Pulmonary artery endothelial cell (primary cell): ENCODE measurements at regions not wholly inside any gene's neighbourhood (a gene's known extent, or its start where the extent isn't known, plus 50 kb on each side); places are given as distances from the start of the nearest gene placed in this dataset.
A peak's percentile ranks its signal among the peaks of the same experiment; 100 is the strongest.

Experiments used
- DNase-seq: peaks from one replicate; pipeline ENCODE4 v3.0.0-alpha.2; 2011; ENCODE audit warnings: low read depth, low spot score

DNA sequence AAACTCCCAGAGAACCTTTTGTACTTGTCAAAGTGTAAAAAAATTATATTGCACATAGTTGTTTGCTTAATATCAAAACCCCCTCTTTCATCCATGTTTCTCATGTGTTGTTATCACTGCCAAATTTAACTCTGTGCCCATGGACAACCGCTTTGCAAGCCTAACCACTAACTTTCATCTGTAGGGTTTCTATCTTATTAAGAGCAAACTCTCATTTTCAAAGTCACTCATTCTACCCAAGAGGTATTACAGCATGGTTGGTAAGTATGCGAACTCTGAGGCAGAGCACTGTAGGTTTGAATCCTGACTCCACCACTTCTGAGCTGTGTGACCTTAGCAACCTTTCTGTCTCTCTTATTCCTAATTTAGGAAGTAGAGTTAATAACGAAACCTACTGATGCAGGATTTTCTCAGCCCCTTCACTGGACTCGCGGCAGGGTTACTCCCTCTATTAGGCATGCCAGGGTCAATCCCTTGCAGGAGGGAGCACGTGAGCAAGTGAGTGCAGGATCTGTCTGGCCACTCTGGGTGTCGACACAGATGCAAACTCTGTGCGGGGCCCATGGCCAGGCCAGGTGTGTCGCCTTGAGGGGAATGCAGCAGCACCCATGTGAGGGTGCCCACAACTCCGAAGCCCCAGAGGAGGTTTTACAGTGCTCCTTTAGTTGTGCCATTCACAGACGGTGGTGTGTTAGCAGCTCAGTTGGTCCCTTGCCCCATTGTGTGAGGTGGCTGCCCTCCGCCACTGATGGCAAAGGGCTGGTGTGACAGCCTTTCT, 361.5 kb upstream of the ADGRL2 start:
- no peak for DNase-seq

DNA sequence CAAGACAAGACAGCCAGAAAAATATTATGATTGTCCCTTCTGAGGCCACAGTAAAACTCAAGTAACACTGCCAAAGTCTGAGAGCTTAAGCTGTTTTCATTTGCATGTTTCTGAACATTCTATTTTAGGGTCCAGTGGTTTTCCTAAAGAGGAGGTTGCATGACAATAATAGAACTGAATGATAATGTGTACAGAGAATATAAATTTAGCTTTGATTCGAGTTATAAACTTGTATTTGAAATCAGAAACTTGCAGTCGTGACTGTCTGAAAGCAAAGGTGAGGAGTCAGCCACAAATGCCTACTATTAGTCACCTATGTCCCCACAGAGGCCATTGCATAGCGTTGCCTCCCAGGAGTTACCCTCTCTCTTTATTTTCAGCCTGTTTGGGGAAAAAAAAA, 363.1 kb upstream of the ADGRL2 start:
- DNase-seq, result no peak

GRCh38 chr1:81437213-81437612, 363.5 kb upstream of the ADGRL2 start:
- DNase-seq, result no peak

- DNase-seq, result no peak
Observed at GRCh38 chr1:81435175-81435574, 365.6 kb upstream of the ADGRL2 start.

- no peak for DNase-seq
Observed at GRCh38 chr1:81433676-81434075, 367.1 kb upstream of the ADGRL2 start.

DNA sequence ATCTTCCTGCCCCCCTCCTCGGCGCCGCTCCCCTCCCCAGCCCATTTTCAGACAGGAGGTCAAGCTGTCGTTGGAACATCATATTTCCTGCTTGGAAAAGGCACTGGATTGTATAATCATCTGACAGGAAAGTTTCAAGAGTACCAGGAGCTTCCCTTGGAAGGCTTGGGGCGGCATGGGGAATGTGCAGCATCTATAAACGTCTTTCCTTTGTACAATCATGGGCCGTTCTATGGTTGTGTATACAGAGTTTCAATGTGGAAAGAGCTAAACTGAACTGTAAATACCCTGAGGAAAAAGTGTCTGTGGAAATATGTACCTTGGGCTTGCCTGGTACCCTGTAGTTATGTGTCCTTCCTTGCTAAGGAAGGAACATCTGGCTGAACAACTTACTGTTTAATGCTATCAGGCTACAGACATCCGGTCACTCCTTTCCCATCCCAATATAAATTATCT, 368.1 kb upstream of the ADGRL2 start:
- no peak for DNase-seq

DNA sequence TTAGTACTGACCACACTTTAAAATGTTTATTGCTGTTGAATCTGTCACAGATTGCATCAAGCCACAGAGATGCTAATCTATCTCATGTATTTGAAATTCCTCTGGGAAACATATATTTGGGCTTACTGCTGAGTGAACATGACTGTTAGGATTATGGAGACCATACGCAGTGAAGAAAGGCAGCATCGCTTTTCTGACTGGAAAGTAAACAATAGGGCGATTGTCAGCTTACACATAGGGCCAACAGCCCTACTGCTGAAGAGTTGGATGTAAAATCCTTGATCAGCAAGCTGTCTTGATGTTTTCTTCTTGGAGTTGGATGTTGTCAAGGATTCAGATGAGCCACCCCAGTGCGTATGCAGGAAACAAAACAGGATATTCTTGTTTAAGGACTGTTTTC, 368.7 kb upstream of the ADGRL2 start:
- no peak for DNase-seq

GRCh38 chr1:81431624-81432000, 369.1 kb upstream of the ADGRL2 start:
- no peak for DNase-seq

GRCh38 chr1:81430955-81431623, 369.6 kb upstream of the ADGRL2 start:
- DNase-seq, result no peak

DNA sequence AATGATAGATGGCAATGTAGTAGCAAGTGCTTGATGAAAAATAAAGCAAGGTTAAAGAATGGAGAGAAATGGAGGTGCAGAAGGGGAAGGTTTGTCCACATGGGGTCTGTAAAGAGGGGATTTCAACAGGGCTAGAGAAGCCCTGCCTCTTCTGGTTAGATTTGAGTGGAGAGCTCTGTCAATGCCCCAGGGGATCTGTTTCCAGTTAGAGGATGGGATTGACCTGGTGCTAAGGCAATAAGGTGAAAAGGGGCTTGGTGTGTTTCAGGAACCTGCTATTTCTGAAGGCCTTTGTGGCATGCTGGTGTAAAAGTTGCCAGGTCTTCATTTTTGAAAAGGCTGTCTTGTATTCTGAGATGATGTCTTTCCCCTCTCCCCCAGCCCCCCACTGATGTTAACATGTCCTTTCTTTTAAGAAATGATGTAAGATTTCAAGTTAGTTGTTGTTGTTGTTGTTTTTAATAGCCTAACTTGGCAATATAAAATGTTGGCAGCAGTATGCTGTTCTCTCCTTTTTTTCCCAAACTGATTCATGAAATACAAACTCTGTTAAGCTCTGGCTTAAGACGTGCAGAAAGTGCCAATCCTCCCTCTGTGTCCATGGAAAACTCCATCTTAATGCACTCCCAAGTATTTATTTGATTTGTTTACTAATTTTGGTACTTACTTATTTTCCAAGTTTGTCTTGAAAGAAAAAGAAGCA, 370.3 kb upstream of the ADGRL2 start:
- DNase-seq, result no peak

DNA sequence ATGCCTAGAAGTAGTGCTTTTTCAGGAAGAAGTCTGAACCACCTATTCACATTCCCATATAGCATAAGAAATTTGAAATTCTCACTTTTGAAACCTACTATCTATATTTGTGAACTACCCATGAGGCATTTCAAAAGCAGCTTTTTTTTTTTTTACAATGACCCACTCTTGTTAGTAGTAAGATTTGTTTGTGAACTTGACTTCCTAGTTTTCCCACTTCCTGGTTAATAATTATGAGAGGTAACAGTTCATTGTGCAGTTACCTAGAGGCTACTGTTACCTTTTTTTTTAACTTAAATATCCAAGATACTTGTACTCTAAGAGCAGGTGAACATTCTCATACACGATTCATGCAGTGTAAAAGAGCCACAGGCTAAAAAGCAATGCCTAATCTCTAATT, 371.7 kb upstream of the ADGRL2 start:
- no peak for DNase-seq

GRCh38 chr1:81424816-81425215, 375.9 kb upstream of the ADGRL2 start:
- DNase-seq, result no peak

DNA sequence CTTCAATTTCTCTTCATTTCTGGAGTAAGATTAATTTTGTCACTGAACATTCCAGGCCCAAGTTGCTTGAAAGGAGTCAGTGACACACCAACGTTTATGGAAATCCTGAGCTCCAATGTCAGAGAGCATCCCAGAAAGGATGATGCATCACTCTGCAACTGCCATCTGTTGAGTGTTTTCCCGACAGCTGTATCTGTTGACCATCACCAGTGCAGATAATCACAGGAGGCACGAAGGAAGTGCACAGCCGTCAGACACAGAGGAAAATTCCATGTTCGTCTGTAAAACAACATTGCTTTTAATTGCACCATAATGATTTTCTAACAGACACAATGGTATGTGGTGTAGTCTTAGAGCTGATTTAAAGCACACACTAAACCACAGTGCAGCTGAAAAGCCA, 376.7 kb upstream of the ADGRL2 start:
- DNase-seq, result no peak

- no peak for DNase-seq
Observed at GRCh38 chr1:81420760-81421159, 380.0 kb upstream of the ADGRL2 start.

GRCh38 chr1:81414488-81415015, 386.2 kb upstream of the ADGRL2 start:
- peak; percentile 1 for DNase-seq

- no peak for DNase-seq
Observed at GRCh38 chr1:81412954-81413353, 387.8 kb upstream of the ADGRL2 start.

DNA sequence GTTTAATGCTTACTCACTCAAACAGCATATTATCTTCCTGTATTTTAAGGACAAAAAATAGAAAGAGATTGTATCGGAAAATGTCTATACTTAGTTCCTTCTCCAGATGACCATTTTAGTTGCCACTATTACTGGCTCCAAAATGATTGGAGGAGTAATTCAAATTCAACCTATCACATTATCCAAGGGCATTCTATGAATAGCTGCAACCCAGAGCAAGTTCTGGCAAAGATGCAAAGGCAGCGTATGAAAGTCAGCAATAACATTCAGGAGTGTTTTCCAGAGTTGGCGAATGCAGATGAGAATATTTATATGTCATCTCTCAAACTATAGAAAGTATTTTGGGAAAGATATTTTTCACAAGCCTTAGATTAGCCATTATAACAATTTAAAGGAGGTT, 389.8 kb upstream of the ADGRL2 start:
- DNase-seq, result no peak

DNA sequence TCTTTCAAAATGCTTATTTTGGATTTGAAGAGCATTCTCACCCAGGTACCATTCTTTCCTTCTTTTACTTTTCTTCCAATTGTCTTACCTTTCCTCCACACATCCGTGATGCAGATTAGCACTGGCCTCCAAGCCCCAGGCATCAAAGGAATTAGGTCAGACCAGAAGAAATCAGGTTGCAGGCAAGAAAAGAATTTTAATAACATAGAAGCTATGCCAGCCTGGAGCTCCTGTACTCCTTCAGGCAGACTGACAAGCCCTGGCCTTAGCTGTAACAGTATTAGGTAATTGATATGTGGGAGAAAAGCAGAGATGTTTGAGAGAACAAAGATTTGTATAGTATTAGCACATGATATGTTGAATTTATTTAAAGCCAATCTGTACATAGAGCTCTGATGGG, 390.4 kb upstream of the ADGRL2 start:
- no peak for DNase-seq

GRCh38 chr1:81409780-81410274, 390.9 kb upstream of the ADGRL2 start:
- DNase-seq, result no peak

DNA sequence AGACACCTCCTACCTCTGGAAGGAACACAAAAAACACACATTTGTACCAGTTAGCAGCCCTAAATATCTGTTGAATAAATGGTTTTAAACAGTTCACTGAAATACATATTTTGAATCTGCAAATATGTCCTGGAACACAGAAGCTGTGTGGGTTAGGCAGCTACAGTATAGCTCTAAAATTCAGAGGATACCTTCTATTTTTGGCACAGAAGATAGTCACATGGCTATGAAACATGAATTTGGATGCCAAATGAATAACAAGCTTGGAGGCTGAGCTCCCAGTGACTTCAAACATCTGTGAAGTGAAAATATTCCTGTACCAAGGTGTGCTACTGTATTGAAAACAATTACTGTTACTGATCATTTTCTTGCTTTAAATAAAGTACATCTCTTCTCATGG, 391.5 kb upstream of the ADGRL2 start:
- no peak for DNase-seq

DNA sequence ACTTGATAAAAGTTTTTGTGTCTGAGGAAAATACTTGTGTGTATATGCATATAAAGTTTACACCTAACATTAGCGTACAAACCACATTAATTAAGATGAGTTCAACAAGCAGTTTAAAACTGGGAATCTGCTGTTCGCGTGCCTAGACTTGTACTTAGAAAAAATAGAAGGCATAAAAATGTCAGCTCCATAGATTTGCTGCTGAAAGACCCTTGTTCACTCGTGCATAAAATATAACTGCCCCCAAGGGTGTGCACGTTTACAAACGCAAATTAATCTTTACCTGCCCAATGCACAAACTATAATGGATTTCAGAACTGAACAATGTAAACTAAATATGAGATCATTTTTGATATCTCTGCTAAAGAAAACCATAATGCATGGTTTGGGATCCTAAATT, 392.3 kb upstream of the ADGRL2 start:
- no peak for DNase-seq
